ENCODE measurements at regions not wholly inside any gene's neighbourhood (a gene's known extent, or its start where the extent isn't known, plus 50 kb on each side); places are given as distances from the start of the nearest gene placed in this dataset.

DNA sequence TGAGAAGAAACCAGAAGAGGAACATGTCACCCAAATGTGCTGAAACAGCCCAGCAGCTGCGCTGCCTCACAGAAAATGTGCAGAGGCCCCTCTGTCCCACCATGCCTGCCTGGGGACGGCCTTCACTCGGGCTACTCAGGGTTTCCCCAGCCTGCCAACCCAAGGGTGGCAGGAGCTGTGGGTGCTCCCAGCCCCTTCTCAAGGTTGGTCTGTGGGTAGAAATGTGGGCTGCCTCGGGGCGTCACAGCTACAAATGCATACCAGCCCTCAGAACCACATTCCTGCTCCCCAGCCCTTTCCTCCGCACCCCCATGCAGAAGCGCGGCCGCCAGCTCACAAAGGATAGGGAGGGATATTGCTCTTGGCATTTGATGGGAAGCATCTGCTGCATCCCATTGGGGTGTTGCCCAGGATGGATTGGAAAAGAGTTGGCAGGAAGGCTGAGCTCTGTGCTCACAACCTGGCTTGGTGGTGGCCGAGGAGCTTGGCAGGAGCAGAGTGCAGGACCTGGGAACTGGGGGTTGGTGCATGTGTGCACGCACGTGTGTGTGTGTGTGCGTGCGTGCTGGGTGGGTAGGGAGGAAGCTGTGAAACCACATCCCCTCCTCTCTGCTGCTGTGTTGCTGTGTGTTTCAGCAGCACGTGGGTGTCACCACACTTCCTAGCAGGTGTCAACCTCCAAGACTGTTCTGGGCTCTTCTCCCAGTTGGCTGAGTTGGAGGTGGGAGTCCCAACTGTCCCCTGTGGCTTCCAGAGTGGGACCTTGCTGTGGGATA, 304.4 kb downstream of the SEC14L1 start:
- 79 to 84% methylated on average over 15 of the region's 15 CpGs for WGBS, 2 donors
- no peak overlapping the region for H3K4me3 ChIP-seq
- H3K4me1 ChIP-seq: peaks cover 0 to 8% (median 0%) of the 10 kb centered on the region in 3 donors
- FAIRE-seq (no peak), ATAC-seq (peak in 3 of 4 donors; percentile 34 to 49 (median 49)), DNase-seq (peak in 1 of 6 donors; percentile 48)
- H3K27ac ChIP-seq: peak overlapping the region in 3 of 4 donors; percentile 51 to 71 (median 63)
- intact Hi-C loops (cut with DNase I): no loop called here
- H3K27me3 ChIP-seq: no peaks in the 10 kb centered on the region
- TF ChIP-seq, protein P1, sequence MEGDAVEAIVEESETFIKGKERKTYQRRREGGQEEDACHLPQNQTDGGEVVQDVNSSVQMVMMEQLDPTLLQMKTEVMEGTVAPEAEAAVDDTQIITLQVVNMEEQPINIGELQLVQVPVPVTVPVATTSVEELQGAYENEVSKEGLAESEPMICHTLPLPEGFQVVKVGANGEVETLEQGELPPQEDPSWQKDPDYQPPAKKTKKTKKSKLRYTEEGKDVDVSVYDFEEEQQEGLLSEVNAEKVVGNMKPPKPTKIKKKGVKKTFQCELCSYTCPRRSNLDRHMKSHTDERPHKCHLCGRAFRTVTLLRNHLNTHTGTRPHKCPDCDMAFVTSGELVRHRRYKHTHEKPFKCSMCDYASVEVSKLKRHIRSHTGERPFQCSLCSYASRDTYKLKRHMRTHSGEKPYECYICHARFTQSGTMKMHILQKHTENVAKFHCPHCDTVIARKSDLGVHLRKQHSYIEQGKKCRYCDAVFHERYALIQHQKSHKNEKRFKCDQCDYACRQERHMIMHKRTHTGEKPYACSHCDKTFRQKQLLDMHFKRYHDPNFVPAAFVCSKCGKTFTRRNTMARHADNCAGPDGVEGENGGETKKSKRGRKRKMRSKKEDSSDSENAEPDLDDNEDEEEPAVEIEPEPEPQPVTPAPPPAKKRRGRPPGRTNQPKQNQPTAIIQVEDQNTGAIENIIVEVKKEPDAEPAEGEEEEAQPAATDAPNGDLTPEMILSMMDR (IDR thresholded peaks at IDR 0.05): no peak
- H3K36me3 ChIP-seq: no peaks in the 10 kb centered on the region
- H3K9me3 ChIP-seq: no peaks in the 10 kb centered on the region

DNA sequence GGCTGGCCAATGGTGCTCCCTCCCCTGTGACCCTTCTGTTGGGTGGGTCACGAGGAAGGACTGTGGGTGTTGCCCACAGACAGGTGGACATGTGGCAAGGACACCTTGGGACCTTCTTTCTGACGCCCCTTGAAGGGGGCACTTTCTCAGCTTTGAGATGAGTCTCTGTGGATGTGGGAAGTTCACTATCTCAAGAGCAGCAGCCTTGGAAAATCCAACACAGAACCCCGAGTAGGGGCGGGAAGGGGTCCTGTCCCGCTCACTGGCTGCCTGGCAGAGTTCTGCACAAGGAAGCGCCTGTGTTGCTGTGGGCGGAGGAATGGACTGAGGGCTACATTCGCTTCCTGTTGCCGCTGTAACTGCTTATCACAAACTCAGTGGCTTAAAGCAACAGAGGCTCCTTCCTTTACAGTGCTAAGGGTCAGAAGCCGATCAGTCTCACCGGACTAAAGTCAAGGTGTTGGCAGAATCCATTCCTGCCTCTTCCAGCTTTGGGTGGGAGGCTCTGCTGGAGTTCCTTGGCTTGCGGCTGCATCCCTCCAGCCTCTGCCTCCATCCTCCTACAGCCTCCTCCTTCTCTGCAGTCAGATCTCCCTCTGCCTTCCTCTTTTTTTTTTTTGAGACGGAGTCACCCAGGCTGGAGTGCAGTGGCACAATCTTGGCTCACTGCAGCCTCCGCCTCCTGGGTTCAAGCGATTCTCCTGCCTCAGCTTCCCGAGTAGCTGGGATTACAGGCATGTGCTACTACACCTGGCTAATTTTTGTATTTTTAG, 305.2 kb downstream of the SEC14L1 start:
- TF ChIP-seq, protein P1 (IDR thresholded peaks at IDR 0.05): no peak
- no peak for FAIRE-seq
- H3K27ac ChIP-seq: peak overlapping the region in 3 of 4 donors; percentile 51 to 71 (median 63)

DNA sequence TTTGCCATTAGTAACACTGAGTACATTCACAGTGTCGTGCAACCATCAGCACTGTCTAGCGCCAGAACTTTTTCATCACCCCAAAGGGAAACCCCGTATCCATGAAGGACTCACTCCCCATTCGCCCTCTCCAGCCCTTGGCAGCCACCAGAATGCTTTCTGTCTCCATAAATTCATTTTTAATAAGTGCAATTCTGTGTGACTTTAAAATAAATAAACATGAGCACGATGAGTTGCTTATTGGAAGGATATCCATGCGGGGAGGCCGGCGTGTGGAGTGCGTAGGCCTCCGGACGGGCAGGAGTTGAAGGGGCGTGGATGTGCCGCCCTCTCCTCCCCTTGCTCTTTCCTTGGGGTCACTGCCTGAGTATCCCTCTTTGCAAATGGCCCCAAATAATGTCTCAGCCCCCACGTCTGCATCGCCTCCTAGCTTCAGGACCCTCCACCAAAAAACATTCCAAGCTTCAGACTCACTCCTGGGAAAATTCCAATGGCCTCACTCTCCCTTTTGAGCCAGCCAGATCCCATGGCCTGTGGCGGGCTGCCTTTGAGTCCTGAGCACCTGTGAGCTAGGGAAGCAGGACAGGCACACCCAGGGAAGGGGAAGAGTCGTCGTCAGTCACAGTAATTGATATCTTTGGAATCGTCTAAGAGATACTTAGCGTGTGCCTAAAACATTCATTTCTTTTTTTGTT, 306.3 kb downstream of the SEC14L1 start:
- Histone ChIP-seq H3K27ac (peak overlapping the region in 1 of 4 donors; percentile 71), H3K4me1 (peaks cover 2 to 13% (median 4%) of the 10 kb centered on the region in 3 donors), H3K4me3 (no peak overlapping the region), H3K27me3 (no peaks in the 10 kb centered on the region), H3K36me3 (no peaks in the 10 kb centered on the region), H3K9me3 (no peaks in the 10 kb centered on the region)
- TF ChIP-seq, protein P1 (IDR thresholded peaks at IDR 0.05): no peak
- FAIRE-seq (no peak), DNase-seq (no peak), ATAC-seq (no peak)
- intact Hi-C loops (cut with DNase I): no loop called here
- 91 to 93% methylated on average over 20 of the region's 20 CpGs for WGBS, 2 donors

More for the DNA sequence above, 305.2 kb downstream of the SEC14L1 start:
- ATAC-seq: peak in 3 of 4 donors; percentile 47 to 70 (median 58)
- Histone ChIP-seq H3K4me3 (no peak overlapping the region), H3K9me3 (no peaks in the 10 kb centered on the region), H3K27me3 (no peaks in the 10 kb centered on the region), H3K4me1 (peaks cover 0 to 8% (median 0%) of the 10 kb centered on the region in 3 donors), H3K36me3 (no peaks in the 10 kb centered on the region)
- intact Hi-C loops (cut with DNase I): no loop called here
- 67 to 74% methylated on average over 16 of the region's 16 CpGs for WGBS, 2 donors
- no peak for DNase-seq

DNA sequence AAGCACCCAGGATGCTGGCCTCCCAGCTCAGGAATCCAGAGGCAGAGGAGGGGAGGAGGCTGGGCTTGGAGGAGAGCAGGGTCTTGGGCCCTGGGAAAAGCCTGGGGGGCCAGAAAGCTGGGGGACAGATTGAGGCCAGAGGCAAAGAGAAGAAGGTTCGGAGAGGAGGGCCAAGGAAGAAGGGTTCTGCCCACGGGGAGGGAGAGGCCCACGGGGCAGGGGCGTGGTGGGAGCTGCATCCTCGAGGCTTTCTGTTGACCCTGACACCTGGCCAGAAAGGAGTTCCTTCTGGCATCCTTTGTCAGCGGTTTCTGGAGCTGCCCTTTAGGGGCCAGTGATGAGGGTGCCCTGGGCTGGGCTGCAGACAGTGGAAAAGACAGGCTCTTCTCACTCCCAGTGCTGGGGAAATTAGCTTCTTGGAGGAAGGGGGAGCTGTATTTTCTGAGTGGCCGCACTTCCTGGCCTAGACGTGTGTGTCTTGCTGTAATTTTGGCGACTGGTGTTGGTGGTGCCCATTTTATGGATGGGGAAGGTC, 308.7 kb downstream of the SEC14L1 start:
- 69 to 77% methylated on average over 9 of the region's 9 CpGs for WGBS, 2 donors
- TF ChIP-seq, protein P1 (IDR thresholded peaks at IDR 0.05): no peak
- Histone ChIP-seq H3K27me3 (no peaks in the 10 kb centered on the region), H3K36me3 (no peaks in the 10 kb centered on the region), H3K4me1 (peaks cover 4 to 22% (median 7%) of the 10 kb centered on the region in 3 donors), H3K4me3 (no peak overlapping the region), H3K9me3 (no peaks in the 10 kb centered on the region), H3K27ac (peak overlapping the region in 3 of 4 donors; percentile 69 to 86 (median 84))
- ATAC-seq (no peak), FAIRE-seq (no peak), DNase-seq (no peak)
- intact Hi-C loops (cut with DNase I): no loop called here

Measured in pancreas (tissue), 10 donors.